Panc1 (cell line): ENCODE measurements at regions not wholly inside any gene's neighbourhood (a gene's known extent, or its start where the extent isn't known, plus 50 kb on each side); places are given as distances from the start of the nearest gene placed in this dataset.

Experiments
- POLR2AphosphoS5 ChIP-seq: IDR thresholded peaks from 2 replicates; pipeline ENCODE4 v1.6.1; 2012; ENCODE audit warnings: mild to moderate bottlenecking, low read depth, low read length, moderate library complexity
- SIN3A ChIP-seq: IDR thresholded peaks from 2 replicates; pipeline ENCODE4 v1.6.1; 2012; ENCODE audit warnings: low read depth, mild to moderate bottlenecking, low read length, moderate library complexity, borderline replicate concordance; ENCODE audit not compliant: insufficient read depth
- TCF7L2 ChIP-seq: IDR thresholded peaks from 2 replicates; pipeline ENCODE4 v1.6.1; 2011; ENCODE audit warnings: mild to moderate bottlenecking, low read depth, low read length, inconsistent platforms
- TF ChIP-seq, protein P1 (sequence below): fragments of 450-650 bp; IDR thresholded peaks from 2 replicates; pipeline ENCODE4 v1.5.1; 2017; ENCODE audit warnings: mild to moderate bottlenecking
- TF ChIP-seq, protein P2 (sequence below), 2 experiments: IDR thresholded peaks; 2 replicates each; pipeline ENCODE4 v1.6.1; 2011 to 2012; ENCODE audit warnings: low read depth in 2 of 2, control low read depth in 1 of 2, low read length in 1 of 2, mild to moderate bottlenecking in 1 of 2, moderate library complexity in 1 of 2; ENCODE audit not compliant: insufficient read depth in 1 of 2

DNA sequence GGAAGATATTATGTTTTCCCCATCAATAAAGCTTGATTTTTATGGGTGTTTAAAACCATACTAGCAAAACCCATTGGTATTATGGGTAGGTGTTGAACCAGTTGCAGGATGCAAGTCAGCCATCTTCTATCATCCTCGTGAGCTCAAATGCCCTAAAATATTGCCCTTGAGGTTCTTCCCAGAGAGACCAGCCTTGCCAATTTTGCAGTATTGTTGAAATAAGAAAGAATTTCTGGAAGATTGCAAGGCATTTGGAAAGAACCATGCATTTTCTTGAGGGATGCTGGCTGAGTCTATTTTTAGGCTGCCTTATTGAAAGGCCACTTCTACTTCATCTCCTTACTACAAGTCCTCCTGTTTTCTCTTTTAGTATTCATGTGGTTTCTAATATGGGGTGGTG is 60.9 kb upstream of the SOD3 start:
- TF ChIP-seq, protein P1, sequence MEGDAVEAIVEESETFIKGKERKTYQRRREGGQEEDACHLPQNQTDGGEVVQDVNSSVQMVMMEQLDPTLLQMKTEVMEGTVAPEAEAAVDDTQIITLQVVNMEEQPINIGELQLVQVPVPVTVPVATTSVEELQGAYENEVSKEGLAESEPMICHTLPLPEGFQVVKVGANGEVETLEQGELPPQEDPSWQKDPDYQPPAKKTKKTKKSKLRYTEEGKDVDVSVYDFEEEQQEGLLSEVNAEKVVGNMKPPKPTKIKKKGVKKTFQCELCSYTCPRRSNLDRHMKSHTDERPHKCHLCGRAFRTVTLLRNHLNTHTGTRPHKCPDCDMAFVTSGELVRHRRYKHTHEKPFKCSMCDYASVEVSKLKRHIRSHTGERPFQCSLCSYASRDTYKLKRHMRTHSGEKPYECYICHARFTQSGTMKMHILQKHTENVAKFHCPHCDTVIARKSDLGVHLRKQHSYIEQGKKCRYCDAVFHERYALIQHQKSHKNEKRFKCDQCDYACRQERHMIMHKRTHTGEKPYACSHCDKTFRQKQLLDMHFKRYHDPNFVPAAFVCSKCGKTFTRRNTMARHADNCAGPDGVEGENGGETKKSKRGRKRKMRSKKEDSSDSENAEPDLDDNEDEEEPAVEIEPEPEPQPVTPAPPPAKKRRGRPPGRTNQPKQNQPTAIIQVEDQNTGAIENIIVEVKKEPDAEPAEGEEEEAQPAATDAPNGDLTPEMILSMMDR = no peak
- TF ChIP-seq TCF7L2 (no peak), POLR2AphosphoS5 (no peak), SIN3A (no peak)
- TF ChIP-seq, protein P2, sequence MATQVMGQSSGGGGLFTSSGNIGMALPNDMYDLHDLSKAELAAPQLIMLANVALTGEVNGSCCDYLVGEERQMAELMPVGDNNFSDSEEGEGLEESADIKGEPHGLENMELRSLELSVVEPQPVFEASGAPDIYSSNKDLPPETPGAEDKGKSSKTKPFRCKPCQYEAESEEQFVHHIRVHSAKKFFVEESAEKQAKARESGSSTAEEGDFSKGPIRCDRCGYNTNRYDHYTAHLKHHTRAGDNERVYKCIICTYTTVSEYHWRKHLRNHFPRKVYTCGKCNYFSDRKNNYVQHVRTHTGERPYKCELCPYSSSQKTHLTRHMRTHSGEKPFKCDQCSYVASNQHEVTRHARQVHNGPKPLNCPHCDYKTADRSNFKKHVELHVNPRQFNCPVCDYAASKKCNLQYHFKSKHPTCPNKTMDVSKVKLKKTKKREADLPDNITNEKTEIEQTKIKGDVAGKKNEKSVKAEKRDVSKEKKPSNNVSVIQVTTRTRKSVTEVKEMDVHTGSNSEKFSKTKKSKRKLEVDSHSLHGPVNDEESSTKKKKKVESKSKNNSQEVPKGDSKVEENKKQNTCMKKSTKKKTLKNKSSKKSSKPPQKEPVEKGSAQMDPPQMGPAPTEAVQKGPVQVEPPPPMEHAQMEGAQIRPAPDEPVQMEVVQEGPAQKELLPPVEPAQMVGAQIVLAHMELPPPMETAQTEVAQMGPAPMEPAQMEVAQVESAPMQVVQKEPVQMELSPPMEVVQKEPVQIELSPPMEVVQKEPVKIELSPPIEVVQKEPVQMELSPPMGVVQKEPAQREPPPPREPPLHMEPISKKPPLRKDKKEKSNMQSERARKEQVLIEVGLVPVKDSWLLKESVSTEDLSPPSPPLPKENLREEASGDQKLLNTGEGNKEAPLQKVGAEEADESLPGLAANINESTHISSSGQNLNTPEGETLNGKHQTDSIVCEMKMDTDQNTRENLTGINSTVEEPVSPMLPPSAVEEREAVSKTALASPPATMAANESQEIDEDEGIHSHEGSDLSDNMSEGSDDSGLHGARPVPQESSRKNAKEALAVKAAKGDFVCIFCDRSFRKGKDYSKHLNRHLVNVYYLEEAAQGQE (IDR thresholded peaks at IDR 0.05; ENCODE audit: insufficient read depth in 1 of 2, low read depth in 2 of 2, low read length in 1 of 2) = no peak
